A673 (cell line): ENCODE measurements at regions not wholly inside any gene's neighbourhood (a gene's known extent, or its start where the extent isn't known, plus 50 kb on each side); places are given as distances from the start of the nearest gene placed in this dataset.

ENCODE experiments used
- BruUV-seq: library from RNA; stranded (reverse); fragments of 400-500 nt; replicated peaks from 2 replicates; lab custom pipeline; 2021; lab: Mats Ljungman, UMichigan
- CTCF ChIA-PET: fragments of 300-600 bp; sonication (Branson Sonifier 250); formaldehyde crosslinking; loops from one replicate; lab custom pipeline; 2022; ENCODE audit warnings: antibody characterized with exemption; lab: Charles Lee
- POLR2A ChIA-PET: fragments of 300-600 bp; sonication (Branson Sonifier 250); formaldehyde crosslinking; loops from one replicate; lab custom pipeline; 2022; ENCODE audit warnings: antibody characterized with exemption; ENCODE audit not compliant: low non-redundant PET; lab: Charles Lee
- DNase-seq: peaks from one replicate; pipeline ENCODE4 v3.0.0-alpha.2; 2015; ENCODE audit warnings: low spot score
- H3K27ac ChIP-seq: fragments of 200-600 bp; sonication (generic); 2 replicates; pipeline ENCODE4 v1.5.1; 2016; ENCODE audit warnings: mixed run types, low read depth, mild to moderate bottlenecking, mixed read lengths, antibody characterized with exemption, low read length; ENCODE audit not compliant: poor library complexity, severe bottlenecking
- H3K27me3 ChIP-seq: fragments of 200-600 bp; sonication (generic); replicated peaks from 2 replicates; pipeline ENCODE4 v1.6.1; 2017; ENCODE audit warnings: mixed run types, low read depth, mild to moderate bottlenecking, mixed read lengths, antibody characterized with exemption, low read length; ENCODE audit not compliant: insufficient read depth, poor library complexity
- H3K36me3 ChIP-seq: fragments of 200-600 bp; sonication (generic); 2 replicates; pipeline ENCODE4 v1.6.1; 2016; ENCODE audit warnings: mixed run types, mild to moderate bottlenecking, mixed read lengths, antibody characterized with exemption, low read length; ENCODE audit not compliant: insufficient read depth, poor library complexity, severe bottlenecking
- H3K4me1 ChIP-seq: fragments of 200-600 bp; sonication (generic); 2 replicates; pipeline ENCODE4 v1.6.1; 2017; ENCODE audit warnings: mixed run types, mild to moderate bottlenecking, mixed read lengths, antibody characterized with exemption, low read length; ENCODE audit not compliant: insufficient read depth, poor library complexity, severe bottlenecking
- H3K4me3 ChIP-seq: fragments of 200-600 bp; sonication (generic); 2 replicates; pipeline ENCODE4 v1.5.1; 2016; ENCODE audit warnings: low read depth, mixed run types, mild to moderate bottlenecking, mixed read lengths, low read length; ENCODE audit not compliant: poor library complexity, severe bottlenecking
- H3K9me3 ChIP-seq: fragments of 200-600 bp; sonication (generic); 2 replicates; pipeline ENCODE4 v1.6.1; 2016; ENCODE audit warnings: mixed run types, low read depth, mild to moderate bottlenecking, mixed read lengths, antibody characterized with exemption, low read length; ENCODE audit not compliant: poor library complexity, severe bottlenecking
- CTCF ChIP-seq: fragments of 300-800, 200-600 bp; sonication (generic); conservative IDR thresholded peaks from 2 replicates; pipeline ENCODE4 v1.5.1; 2017; ENCODE audit warnings: low read depth, mild to moderate bottlenecking, antibody characterized with exemption, low read length, moderate library complexity, mixed read lengths
- EZH2 ChIP-seq: fragments of 200-600 bp; sonication (generic); IDR thresholded peaks from 2 replicates; pipeline ENCODE4 v1.6.1; 2017; ENCODE audit warnings: borderline replicate concordance, low read depth, mild to moderate bottlenecking, mixed read lengths, antibody characterized with exemption, low read length; ENCODE audit not compliant: poor library complexity, severe bottlenecking
- intact Hi-C: fragments of 100-400 bp; cut with micrococcal nuclease; formaldehyde crosslinking; loops from one replicate; pipeline ENCODE4 v1.10.0; 2022; ENCODE audit not compliant: unreplicated experiment

- ChIA-PET CTCF (no interaction called here), POLR2A (no interaction called here)
These were observed 296.5 kb upstream of the AZI2 start for GRCh38 chr3:28645149-28645548.

GRCh38 chr3:28646435-28646834 is 297.8 kb upstream of the AZI2 start:
- no peak for DNase-seq
- H3K27me3 ChIP-seq = no peaks in the 10 kb centered on the region
- H3K4me3 ChIP-seq = no peak overlapping the region
- no peaks in the 10 kb centered on the region for H3K4me1 ChIP-seq
- POLR2A ChIA-PET = no interaction called here
- H3K9me3 ChIP-seq = no peaks in the 10 kb centered on the region
- no peaks in the 10 kb centered on the region for H3K36me3 ChIP-seq
- intact Hi-C loops = no loop called here
- H3K27ac ChIP-seq = no peak overlapping the region
- BruUV-seq = no TSS peak
- CTCF ChIA-PET = no interaction called here
- TF ChIP-seq EZH2 (no peak), CTCF (no peak)

More at GRCh38 chr3:28645149-28645548, 296.5 kb upstream of the AZI2 start:
- no peak for TF ChIP-seq EZH2
- no peak for TF ChIP-seq CTCF
- Histone ChIP-seq H3K4me3 (no peak overlapping the region), H3K27ac (no peak overlapping the region), H3K36me3 (no peaks in the 10 kb centered on the region), H3K4me1 (no peaks in the 10 kb centered on the region), H3K27me3 (no peaks in the 10 kb centered on the region), H3K9me3 (no peaks in the 10 kb centered on the region)
- no TSS peak for BruUV-seq
- intact Hi-C loops = no loop called here
- DNase-seq = no peak

GRCh38 chr3:28649266-28649665 is 300.6 kb upstream of the AZI2 start:
- Histone ChIP-seq H3K4me3 (no peak overlapping the region), H3K36me3 (no peaks in the 10 kb centered on the region), H3K4me1 (no peaks in the 10 kb centered on the region), H3K9me3 (no peaks in the 10 kb centered on the region), H3K27ac (no peak overlapping the region), H3K27me3 (no peaks in the 10 kb centered on the region)
- ChIA-PET CTCF (no interaction called here), POLR2A (no interaction called here)
- no TSS peak for BruUV-seq
- intact Hi-C loops = no loop called here
- no peak for DNase-seq
- TF ChIP-seq CTCF = no peak
